ENCODE measurements at regions not wholly inside any gene's neighbourhood (a gene's known extent, or its start where the extent isn't known, plus 50 kb on each side); places are given as distances from the start of the nearest gene placed in this dataset.

DNA sequence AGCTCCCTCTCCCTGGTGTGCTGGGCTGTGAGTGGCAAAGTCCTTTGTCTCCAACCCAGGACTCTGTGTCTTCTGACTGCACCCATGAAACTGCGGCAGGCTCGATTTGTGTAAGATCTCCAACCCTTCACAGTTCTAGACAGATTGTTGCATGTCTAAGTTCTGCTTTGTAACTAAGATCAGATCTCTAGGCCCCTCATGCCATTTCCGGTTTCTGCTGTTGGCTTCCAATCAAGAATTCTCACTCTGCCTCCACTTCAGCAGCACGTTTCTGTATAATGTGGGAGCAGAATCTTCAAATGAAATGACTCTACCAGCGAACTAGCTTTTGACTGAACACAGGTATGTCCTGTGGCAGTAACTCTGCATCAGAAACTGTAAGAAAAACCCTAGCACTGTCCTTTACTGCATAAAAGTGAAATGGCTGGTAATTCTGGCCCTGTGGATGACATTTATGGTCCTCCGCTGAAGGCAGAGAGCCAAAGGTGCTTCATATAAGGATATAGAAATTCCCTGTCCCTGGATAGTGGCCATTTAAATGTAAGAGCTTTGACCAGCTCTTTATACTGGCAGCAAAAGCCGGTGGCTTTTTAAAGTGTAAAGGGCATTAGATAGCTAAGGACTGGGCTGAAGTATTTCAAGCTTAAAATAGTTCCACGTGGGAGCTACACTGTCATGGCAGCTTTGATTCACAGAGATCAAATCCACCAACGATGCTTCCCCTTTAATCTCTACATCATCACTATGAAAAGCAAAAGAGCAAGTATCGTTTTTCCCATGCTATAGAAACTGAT is 319.0 kb upstream of the CDH6 start:
- TF ChIP-seq, protein P1, sequence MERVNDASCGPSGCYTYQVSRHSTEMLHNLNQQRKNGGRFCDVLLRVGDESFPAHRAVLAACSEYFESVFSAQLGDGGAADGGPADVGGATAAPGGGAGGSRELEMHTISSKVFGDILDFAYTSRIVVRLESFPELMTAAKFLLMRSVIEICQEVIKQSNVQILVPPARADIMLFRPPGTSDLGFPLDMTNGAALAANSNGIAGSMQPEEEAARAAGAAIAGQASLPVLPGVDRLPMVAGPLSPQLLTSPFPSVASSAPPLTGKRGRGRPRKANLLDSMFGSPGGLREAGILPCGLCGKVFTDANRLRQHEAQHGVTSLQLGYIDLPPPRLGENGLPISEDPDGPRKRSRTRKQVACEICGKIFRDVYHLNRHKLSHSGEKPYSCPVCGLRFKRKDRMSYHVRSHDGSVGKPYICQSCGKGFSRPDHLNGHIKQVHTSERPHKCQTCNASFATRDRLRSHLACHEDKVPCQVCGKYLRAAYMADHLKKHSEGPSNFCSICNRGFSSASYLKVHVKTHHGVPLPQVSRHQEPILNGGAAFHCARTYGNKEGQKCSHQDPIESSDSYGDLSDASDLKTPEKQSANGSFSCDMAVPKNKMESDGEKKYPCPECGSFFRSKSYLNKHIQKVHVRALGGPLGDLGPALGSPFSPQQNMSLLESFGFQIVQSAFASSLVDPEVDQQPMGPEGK (CRISPR knock-in tag; IDR thresholded peaks at IDR 0.05; ENCODE audit: borderline replicate concordance), result no peak
- TF ChIP-seq OSR1 (CRISPR knock-in tag; IDR thresholded peaks at IDR 0.05) (no peak), TCF4 (CRISPR knock-in tag; IDR thresholded peaks at IDR 0.05; ENCODE audit: borderline replicate concordance) (no peak), ZNF8 (CRISPR knock-in tag; IDR thresholded peaks at IDR 0.05) (no peak), ISL1 (CRISPR knock-in tag; IDR thresholded peaks at IDR 0.05) (no peak), ZFP30 (CRISPR knock-in tag; IDR thresholded peaks at IDR 0.05) (no peak), BACH2 (CRISPR knock-in tag; IDR thresholded peaks at IDR 0.05; ENCODE audit: borderline replicate concordance) (no peak), RARB (CRISPR knock-in tag; IDR thresholded peaks at IDR 0.05) (no peak), ZC3H10 (CRISPR knock-in tag; IDR thresholded peaks at IDR 0.05) (no peak), PPARA (CRISPR knock-in tag; IDR thresholded peaks at IDR 0.05; ENCODE audit: borderline replicate concordance) (no peak), ZFP3 (CRISPR knock-in tag; IDR thresholded peaks at IDR 0.05) (no peak), CSDC2 (CRISPR knock-in tag; IDR thresholded peaks at IDR 0.05) (no peak), SNAI2 (CRISPR knock-in tag; IDR thresholded peaks at IDR 0.05) (no peak), TOX (CRISPR knock-in tag; IDR thresholded peaks at IDR 0.05; ENCODE audit: borderline replicate concordance) (no peak)

Data from SK-N-SH treated with all-trans-retinoic acid at 6 μM for 48 hours (cell line).